ENCODE measurements at regions not wholly inside any gene's neighbourhood (a gene's known extent, or its start where the extent isn't known, plus 50 kb on each side); places are given as distances from the start of the nearest gene placed in this dataset.

GRCh38 chr13:68806125-68806524 is 1301.5 kb upstream of the ATXN8OS start:
- no peak for DNase-seq (ENCODE audit: low spot score)
- no peaks in the 10 kb centered on the region for H3K27me3 ChIP-seq (replicated peaks; ENCODE audit: insufficient read depth)
- intact Hi-C loops (cut with DNase I), result no loop called here
- H3K36me3 ChIP-seq, result no peaks in the 10 kb centered on the region
- H3K4me3 ChIP-seq, result no peak overlapping the region
- TF ChIP-seq POLR2A (IDR thresholded peaks at IDR 0.05) (no peak), POLR2AphosphoS5 (IDR thresholded peaks at IDR 0.05) (no peak), CTCF (IDR thresholded peaks at IDR 0.05) (no peak)
- 74% methylated on average over 2 of the region's 2 CpGs for WGBS
- H3K9me3 ChIP-seq, result no peaks in the 10 kb centered on the region
- no peak overlapping the region for H3K27ac ChIP-seq
- no peaks in the 10 kb centered on the region for H3K4me1 ChIP-seq (replicated peaks)

- Histone ChIP-seq H3K27me3 (replicated peaks; ENCODE audit: insufficient read depth) (no peaks in the 10 kb centered on the region), H3K4me1 (replicated peaks) (no peaks in the 10 kb centered on the region), H3K27ac (no peak overlapping the region), H3K9me3 (no peaks in the 10 kb centered on the region), H3K36me3 (no peaks in the 10 kb centered on the region), H3K4me3 (no peak overlapping the region)
- intact Hi-C loops (cut with DNase I), result no loop called here
- TF ChIP-seq POLR2A (IDR thresholded peaks at IDR 0.05), result no peak
- no peak for TF ChIP-seq POLR2AphosphoS5 (IDR thresholded peaks at IDR 0.05)
- no peak for TF ChIP-seq CTCF (IDR thresholded peaks at IDR 0.05)
- DNase-seq (ENCODE audit: low spot score), result no peak
Measured at GRCh38 chr13:68784275-68784674, 1323.4 kb upstream of the ATXN8OS start.

- no peak for DNase-seq (ENCODE audit: low spot score)
- no peaks in the 10 kb centered on the region for H3K27me3 ChIP-seq (replicated peaks; ENCODE audit: insufficient read depth)
- WGBS, result 89% methylated on average over 2 of the region's 2 CpGs
- H3K4me1 ChIP-seq (replicated peaks), result no peaks in the 10 kb centered on the region
- intact Hi-C loops (cut with DNase I), result no loop called here
- H3K36me3 ChIP-seq, result no peaks in the 10 kb centered on the region
- TF ChIP-seq POLR2A (IDR thresholded peaks at IDR 0.05) (no peak), POLR2AphosphoS5 (IDR thresholded peaks at IDR 0.05) (no peak), CTCF (IDR thresholded peaks at IDR 0.05) (no peak)
- no peak overlapping the region for H3K4me3 ChIP-seq
- H3K9me3 ChIP-seq, result no peaks in the 10 kb centered on the region
- H3K27ac ChIP-seq, result no peak overlapping the region
Measured at GRCh38 chr13:68759617-68760016, 1348.0 kb upstream of the ATXN8OS start.

- Histone ChIP-seq H3K4me1 (replicated peaks) (no peaks in the 10 kb centered on the region), H3K27me3 (replicated peaks; ENCODE audit: insufficient read depth) (no peaks in the 10 kb centered on the region), H3K4me3 (no peak overlapping the region), H3K9me3 (no peaks in the 10 kb centered on the region), H3K36me3 (no peaks in the 10 kb centered on the region), H3K27ac (no peak overlapping the region)
- no peak for TF ChIP-seq POLR2AphosphoS5 (IDR thresholded peaks at IDR 0.05)
- TF ChIP-seq CTCF (IDR thresholded peaks at IDR 0.05), result no peak
- TF ChIP-seq POLR2A (IDR thresholded peaks at IDR 0.05), result no peak
- no peak for DNase-seq (ENCODE audit: low spot score)
- intact Hi-C loops (cut with DNase I), result no loop called here
Measured at GRCh38 chr13:68749796-68750195, 1357.8 kb upstream of the ATXN8OS start.

- Histone ChIP-seq H3K27ac (no peak overlapping the region), H3K4me1 (replicated peaks) (no peaks in the 10 kb centered on the region), H3K9me3 (no peaks in the 10 kb centered on the region), H3K4me3 (no peak overlapping the region), H3K27me3 (replicated peaks; ENCODE audit: insufficient read depth) (no peaks in the 10 kb centered on the region), H3K36me3 (no peaks in the 10 kb centered on the region)
- intact Hi-C loops (cut with DNase I), result no loop called here
- no peak for DNase-seq (ENCODE audit: low spot score)
- WGBS, result 55% methylated on average over 5 of the region's 5 CpGs
- TF ChIP-seq POLR2AphosphoS5 (IDR thresholded peaks at IDR 0.05) (no peak), CTCF (IDR thresholded peaks at IDR 0.05) (no peak), POLR2A (IDR thresholded peaks at IDR 0.05) (no peak)
Measured at GRCh38 chr13:68748038-68748437, 1359.6 kb upstream of the ATXN8OS start.
